ENCODE measurements at regions not wholly inside any gene's neighbourhood (a gene's known extent, or its start where the extent isn't known, plus 50 kb on each side); places are given as distances from the start of the nearest gene placed in this dataset.

- no peak overlapping the region for H3K4me3 ChIP-seq (ENCODE audit: low read depth, poor library complexity, severe bottlenecking)
- intact Hi-C loops (cut with DNase I; ENCODE audit: low total_unique reads) = no loop called here
- TF ChIP-seq, protein P1, sequence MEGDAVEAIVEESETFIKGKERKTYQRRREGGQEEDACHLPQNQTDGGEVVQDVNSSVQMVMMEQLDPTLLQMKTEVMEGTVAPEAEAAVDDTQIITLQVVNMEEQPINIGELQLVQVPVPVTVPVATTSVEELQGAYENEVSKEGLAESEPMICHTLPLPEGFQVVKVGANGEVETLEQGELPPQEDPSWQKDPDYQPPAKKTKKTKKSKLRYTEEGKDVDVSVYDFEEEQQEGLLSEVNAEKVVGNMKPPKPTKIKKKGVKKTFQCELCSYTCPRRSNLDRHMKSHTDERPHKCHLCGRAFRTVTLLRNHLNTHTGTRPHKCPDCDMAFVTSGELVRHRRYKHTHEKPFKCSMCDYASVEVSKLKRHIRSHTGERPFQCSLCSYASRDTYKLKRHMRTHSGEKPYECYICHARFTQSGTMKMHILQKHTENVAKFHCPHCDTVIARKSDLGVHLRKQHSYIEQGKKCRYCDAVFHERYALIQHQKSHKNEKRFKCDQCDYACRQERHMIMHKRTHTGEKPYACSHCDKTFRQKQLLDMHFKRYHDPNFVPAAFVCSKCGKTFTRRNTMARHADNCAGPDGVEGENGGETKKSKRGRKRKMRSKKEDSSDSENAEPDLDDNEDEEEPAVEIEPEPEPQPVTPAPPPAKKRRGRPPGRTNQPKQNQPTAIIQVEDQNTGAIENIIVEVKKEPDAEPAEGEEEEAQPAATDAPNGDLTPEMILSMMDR (IDR thresholded peaks at IDR 0.05) = no peak
- TF ChIP-seq POLR2A (IDR thresholded peaks at IDR 0.05) = no peak
- DNase-seq (ENCODE audit: low spot score in 2 of 2) = no peak
Measured at GRCh38 chr5:152303841-152304240, 101.2 kb downstream of the NMUR2 start.

DNA sequence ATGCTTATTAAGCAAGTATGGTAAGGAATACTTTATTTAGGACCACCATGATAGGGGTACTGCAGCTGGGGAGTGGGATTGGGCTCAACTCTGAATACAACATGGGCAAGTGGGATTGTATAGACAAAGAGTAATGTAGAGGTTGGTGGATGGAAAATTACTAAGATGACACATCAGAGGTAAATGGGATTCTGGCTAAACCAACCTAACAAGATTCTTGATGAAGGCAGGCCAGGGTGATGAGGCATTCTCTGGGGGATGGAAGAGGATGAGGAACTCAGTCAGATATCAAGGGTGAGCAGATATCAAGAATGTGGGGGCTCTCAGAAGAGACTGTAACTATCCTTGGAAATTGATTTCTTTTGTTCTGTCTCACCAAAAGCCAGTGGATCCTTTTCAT, 107.2 kb downstream of the NMUR2 start:
- intact Hi-C loops (cut with DNase I; ENCODE audit: low total_unique reads) = no loop called here
- H3K4me3 ChIP-seq (ENCODE audit: low read depth, poor library complexity, severe bottlenecking) = no peak overlapping the region
- no peak for TF ChIP-seq POLR2A (IDR thresholded peaks at IDR 0.05)
- TF ChIP-seq, protein P1 (IDR thresholded peaks at IDR 0.05) = no peak
- no peak for DNase-seq (ENCODE audit: low spot score in 2 of 2)

GRCh38 chr5:152293189-152293588, 111.9 kb downstream of the NMUR2 start:
- DNase-seq (ENCODE audit: low spot score in 2 of 2) = no peak
- WGBS, 2 donors = 45 to 70% methylated on average over 2 of the region's 2 CpGs
- H3K4me3 ChIP-seq (ENCODE audit: low read depth, poor library complexity, severe bottlenecking) = no peak overlapping the region
- TF ChIP-seq, protein P1 (IDR thresholded peaks at IDR 0.05) = no peak
- no peak for TF ChIP-seq POLR2A (IDR thresholded peaks at IDR 0.05)
- intact Hi-C loops (cut with DNase I; ENCODE audit: low total_unique reads) = no loop called here

GRCh38 chr5:152290181-152290580, 114.9 kb downstream of the NMUR2 start:
- TF ChIP-seq POLR2A (IDR thresholded peaks at IDR 0.05) = no peak
- TF ChIP-seq, protein P1 (IDR thresholded peaks at IDR 0.05) = no peak
- H3K4me3 ChIP-seq (ENCODE audit: low read depth, poor library complexity, severe bottlenecking) = no peak overlapping the region
- intact Hi-C loops (cut with DNase I; ENCODE audit: low total_unique reads) = no loop called here
- no peak for DNase-seq (ENCODE audit: low spot score in 2 of 2)
- 44 to 48% methylated on average over 5 of the region's 5 CpGs for WGBS, 2 donors

DNA sequence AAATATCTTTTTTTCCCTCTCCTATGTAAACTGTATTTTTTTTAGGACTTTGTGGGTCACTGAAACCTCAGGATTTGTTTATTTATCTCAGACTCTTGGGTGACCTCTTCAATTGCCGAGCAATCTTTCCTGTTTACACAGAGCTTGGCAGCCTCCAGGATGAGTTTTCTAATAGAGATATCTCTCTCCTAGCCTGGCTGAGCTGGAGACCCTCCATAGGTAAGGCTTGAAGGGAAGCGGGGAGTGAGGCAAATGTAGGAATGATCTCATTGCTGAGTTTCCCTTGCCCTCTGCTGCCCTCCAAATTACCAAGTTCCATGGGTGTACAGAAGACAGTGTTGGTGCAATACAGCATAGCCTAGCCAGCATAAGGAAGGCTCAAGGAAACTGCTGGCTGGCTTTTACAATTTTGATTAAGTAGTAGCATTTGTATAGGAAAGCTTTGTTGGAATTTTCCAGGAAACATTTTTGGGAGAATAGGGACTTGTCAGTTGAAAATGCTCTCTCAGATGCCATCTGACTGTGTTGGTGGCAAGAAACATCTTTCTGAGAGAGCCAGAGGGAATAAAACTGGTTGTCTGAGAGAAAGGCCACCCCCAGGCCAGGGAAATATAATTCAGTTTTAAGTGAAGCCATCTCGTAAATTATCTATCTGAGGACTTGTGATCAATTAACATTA, 116.0 kb downstream of the NMUR2 start:
- no peak overlapping the region for H3K4me3 ChIP-seq (ENCODE audit: low read depth, poor library complexity, severe bottlenecking)
- no peak for DNase-seq (ENCODE audit: low spot score in 2 of 2)
- WGBS, 2 donors = 43 to 46% methylated on average over 3 of the region's 3 CpGs
- no peak for TF ChIP-seq POLR2A (IDR thresholded peaks at IDR 0.05)
- TF ChIP-seq, protein P1 (IDR thresholded peaks at IDR 0.05) = no peak
- intact Hi-C loops (cut with DNase I; ENCODE audit: low total_unique reads) = no loop called here

- no peak overlapping the region for H3K4me3 ChIP-seq (ENCODE audit: low read depth, poor library complexity, severe bottlenecking)
- WGBS, 2 donors = 22 to 30% methylated on average over 6 of the region's 6 CpGs
- intact Hi-C loops (cut with DNase I; ENCODE audit: low total_unique reads) = no loop called here
- TF ChIP-seq, protein P1 (IDR thresholded peaks at IDR 0.05) = no peak
- no peak for TF ChIP-seq POLR2A (IDR thresholded peaks at IDR 0.05)
- DNase-seq (ENCODE audit: low spot score in 2 of 2) = no peak
Measured at GRCh38 chr5:152288499-152288898, 116.6 kb downstream of the NMUR2 start.
